GM19452 (cell line): ENCODE measurements at regions not wholly inside any gene's neighbourhood (a gene's known extent, or its start where the extent isn't known, plus 50 kb on each side); places are given as distances from the start of the nearest gene placed in this dataset.
"Not testable (repeated sequence)": the region's sequence is repeated elsewhere in the genome, so short reads cannot be mapped to it uniquely, and the experiment has no call there.

Experiments used
- ATAC-seq: cut with Tn5 transposase; IDR thresholded peaks from one replicate; pipeline ENCODE4 v1.9.1; 2021; ENCODE audit not compliant: unreplicated experiment

DNA sequence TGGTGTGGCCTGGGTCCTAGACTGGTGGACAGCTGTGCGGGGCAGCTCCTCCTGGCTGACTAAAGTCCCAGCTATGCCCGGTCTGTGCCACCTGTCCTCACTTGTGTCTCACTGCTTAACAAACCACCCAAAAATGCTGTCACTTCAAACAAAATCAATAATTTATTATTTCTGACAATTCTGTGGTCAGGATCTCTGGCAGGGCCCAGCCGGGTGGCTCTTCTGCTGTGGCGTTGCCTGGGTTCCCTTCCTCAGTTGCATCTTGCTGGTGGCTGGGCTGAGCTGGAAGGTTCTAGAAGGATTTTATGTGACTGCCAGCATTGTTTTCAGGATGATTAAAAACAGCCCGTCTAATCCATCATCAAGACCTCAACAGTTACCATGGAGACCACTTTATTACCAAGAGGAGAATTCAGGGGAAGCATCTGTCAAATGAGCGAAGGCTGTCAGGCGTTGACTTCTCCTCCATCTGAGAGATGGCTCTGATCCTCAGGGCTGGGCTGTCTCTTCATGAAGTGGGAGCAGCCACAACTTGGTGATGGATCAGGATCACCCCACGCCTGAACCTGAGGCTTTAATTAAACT lies 280.6 kb upstream of the SFSWAP start:
- no peak for ATAC-seq

DNA sequence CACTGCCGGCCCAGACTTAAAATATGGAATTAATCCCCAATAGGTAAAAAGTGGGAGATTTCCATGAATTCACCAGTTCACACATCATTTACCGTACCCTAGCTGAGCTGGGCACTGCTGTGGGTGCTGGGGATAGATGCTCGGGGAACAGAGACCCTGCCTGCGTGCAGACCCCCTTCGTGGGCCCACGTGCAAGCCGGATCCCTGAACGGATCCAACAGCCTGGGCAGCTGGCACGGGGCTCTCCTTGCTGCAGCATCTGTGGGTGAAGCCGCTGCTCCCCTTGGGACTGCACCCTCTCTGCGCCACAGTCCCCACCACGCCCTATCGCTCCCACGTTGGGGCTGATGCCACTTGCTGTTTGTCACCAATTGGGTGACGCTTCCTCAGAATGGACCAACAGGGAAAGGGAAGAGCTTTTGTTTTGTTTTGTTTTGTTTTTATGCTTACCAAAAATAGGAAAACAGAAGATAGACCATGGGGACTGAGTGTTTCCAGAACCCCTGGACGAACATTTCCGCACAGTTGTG lies 279.7 kb upstream of the SFSWAP start:
- not testable (repeated sequence) for ATAC-seq

DNA sequence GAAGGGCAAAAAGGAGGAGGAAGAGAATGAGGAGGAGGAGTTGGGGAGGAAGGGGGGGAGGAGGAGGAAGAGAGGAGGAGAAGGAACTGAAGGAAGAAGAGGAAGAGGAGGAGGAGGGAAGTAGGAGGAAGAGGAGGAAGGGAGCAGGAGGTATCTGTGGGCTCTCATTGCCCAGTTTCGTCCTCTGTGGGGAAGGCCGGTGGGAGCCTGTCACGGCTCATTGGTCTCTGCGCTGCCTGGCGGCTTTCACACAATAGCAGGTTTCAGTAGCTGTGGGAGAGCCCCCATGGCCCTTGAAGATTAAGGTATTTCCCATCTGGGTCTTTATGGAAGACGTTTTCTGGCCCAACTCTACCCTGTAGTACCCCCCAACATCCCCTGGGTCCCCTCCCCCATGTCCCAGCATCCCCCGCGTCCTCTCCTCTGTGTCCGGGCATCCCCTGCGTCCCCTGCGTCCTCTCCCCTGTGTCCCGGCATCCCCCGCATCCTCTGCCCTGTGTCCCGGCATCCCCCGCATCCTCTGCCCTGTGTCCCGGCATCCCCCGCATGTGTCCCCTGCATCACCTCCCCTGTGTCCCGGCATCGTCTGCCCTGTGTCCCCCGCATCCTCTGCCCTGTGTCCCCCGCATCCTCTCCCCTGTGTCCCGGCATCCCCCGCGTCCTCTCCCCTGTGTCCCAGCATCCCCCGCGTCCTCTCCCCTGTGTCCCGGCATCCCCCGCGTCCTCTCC lies 278.2 kb upstream of the SFSWAP start:
- ATAC-seq: no peak

DNA sequence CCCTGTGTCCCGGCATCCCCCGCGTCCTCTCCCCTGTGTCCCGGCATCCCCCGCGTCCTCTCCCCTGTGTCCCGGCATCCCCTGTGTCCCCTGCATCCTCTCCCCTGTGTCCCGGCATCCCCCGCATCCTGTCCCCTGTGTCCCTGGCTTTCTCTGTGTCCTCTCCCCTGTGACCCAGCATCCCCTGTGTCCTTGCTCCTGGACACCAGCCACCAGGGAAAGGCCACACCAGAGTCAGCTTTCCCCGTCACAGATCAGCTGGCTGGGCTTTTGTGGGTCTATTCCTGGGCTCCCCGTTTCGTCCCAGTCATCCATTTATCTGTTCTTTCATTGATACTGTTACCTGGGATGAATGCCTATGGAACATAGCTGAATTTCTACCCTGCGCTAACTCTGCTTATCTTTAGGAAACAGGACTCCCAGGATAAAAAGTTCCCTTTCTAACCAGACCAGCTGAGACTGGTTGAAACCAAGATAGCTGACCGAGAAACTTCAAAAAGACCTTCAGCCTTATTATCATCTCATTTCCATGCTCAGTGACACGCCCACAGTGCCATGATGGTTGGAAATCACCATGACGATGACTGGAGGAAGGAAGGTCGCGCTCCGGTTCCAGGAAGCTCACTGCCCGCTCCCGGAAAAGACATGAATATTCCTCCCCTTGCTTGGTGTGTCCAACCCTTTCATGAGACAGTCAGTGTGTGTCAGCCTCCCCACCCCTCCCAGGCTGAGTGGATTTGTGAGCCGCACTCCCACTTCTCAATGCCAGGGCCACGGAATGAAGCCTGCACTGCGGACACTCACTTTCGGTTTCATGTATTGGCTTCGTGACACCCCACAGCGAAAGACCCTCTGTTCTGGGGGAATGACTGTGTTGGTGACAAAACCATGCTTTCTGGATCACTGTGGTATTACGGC lies 276.4 kb upstream of the SFSWAP start:
- ATAC-seq: no peak

DNA sequence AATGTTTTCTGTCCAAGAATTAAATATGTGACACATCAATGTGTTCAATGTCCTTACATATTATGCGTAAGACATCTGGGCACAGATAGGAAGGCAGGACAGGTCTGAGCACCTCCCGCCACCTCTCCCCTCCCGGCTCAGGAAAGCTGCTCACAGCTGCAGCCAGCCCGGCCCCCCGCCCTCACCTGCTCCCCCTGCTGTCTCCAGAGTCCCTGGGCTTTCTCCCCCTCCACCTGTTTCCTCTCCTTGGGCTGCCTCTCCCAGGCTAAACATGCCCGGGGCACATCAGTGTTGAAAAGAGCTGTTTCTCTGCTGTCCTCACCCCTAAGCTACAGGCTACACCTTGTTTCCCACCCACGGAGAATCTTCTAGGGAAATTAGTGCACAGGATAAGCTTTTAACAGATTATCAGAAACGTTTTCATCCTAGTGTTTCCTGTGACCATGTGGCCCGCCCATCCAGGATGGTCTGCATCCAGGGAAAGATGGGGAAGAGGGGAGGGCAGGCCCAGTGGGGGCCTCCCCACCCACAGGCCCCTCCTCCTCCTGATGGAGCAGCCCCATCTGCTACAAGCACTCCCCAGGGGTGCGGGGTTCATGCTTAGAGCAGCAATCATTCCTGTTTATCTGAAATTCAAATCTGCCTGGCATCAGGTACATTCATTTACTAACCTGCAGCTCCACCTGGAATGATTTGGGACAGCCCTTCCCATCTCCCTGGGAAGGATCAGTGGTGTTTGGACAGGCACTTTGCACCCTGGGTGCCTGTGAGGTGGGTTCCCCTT lies 273.8 kb upstream of the SFSWAP start:
- no peak for ATAC-seq

DNA sequence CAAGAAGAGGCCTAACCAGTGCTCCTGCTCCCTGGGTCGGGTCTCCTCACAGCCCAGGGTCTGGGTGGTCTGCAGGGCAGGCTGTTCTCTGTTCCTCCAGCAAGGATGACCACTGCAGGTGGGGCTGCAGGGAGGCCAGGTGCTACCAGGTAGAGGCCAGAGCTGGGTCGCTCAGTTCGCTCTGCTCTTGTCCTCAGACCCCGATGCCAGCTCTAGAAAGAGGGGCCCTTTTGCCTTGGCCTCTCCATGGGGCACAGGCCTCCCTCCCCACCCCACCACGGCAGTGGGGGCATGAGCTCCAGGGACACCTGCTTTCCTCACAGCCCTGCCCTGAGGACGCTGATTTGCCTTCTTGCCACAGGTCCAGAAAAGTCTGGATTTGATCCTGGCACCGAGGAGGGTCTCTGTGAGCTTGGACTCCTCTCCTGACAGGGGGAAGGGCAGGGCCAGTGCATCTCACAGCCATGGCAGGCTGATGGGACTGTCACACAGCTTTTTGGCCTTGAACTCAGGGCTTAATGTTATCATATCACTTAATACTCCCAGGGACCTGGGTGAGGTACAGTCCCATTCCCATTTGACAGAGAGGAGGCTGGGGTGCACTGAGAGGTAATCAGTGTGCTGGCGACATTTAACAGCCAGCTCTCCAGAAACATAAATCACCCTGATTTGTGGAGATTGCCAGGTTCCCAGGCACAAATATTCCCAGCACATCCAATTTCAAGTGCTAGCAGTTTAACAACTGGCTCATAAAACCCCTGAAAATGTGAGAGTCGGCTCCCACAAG lies 273.0 kb upstream of the SFSWAP start:
- no peak for ATAC-seq

DNA sequence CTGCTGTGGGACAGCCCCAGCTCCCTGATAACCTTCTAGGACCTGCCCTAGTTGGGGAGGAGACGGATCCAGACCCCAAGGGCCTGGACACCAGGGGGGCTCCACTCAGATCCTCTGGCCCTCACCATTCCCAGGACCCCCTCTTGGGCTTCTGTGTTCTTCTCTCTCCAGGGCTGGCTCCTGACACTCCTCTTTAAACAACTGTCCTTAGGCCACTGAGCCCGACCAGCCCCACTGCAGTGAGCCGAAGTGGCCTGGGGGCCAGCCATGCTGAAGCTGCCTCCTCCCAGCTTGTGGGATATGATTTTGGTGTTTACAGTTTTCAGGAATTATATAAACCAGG lies 272.4 kb upstream of the SFSWAP start:
- ATAC-seq: not testable (repeated sequence)

DNA sequence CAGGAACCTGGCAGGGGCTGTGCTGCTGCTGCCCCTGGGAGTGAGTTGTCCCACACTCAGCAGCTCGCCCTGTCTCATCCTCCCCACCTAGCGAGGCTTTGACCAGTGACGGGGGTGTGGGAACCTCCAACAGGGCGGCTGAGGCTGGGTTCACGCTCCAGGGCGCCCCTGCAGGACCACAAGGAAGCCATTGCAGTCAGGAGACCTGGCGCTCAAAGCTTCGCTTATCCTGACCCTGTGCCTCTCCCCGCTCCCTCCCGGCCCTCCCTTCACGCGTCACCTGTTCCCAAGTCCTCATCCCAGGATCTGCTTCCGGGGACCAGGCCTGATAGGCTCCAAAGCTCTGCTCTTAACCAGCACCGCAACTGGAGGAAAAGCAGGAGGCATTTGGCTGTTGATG lies 272.0 kb upstream of the SFSWAP start:
- ATAC-seq: no peak

DNA sequence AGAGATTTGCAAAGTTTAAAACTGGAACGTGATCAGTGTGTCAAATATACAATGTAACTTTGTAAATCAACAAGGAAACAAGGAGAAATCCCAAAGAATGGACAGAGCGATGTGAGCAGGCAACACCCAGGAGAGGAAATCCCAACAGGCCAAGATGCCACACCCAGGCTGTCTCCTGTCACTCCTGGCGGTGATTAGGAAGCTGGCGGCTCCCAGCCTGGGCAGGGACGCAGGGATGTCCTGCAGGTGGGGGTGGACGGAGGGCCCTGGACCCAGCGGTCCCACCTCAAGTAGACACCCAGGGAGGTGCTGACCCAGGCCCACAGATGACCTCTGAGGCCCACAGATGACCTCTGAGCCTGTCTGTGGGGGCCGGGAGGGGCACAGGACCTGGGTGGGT lies 271.1 kb upstream of the SFSWAP start:
- not testable (repeated sequence) for ATAC-seq

DNA sequence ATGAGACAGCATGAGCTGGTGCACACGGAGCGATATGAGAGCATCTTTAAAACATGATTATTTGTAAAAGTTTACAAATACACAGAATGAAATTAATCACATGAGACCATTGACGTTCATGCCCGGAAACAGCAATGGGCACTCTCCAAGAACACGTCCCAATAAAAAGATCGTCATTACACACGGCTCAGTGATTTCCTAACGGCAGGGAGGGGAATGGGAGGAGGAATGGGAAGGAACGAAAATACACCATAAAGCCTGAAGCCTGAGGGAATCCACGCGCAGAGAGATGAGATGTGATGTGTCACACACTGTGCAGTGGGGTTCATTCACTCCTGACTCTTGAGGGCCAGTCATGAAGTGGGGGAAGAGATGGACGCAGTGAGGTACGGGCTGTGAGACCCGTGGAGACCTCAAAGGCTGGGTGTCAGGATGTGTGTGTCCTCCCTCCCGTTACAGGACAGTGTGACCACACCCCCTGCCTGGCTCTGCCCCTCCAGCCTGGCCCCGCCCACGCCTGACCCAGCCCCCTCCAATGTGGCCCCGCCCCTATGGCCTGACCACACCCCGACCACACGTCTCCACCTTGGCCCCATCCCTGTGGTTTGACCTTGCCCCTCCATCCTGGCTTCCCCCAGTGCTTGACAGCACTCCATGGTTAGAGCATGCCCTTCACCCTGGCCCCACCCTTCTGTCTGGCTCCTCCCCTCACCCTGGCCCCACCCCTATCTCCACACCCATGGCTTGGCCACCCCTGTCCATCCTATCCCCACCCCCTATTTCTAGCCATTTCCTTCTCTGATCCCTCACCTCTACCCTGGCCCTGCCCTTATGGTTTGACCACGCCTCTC lies 270.5 kb upstream of the SFSWAP start:
- ATAC-seq: not testable (repeated sequence)

DNA sequence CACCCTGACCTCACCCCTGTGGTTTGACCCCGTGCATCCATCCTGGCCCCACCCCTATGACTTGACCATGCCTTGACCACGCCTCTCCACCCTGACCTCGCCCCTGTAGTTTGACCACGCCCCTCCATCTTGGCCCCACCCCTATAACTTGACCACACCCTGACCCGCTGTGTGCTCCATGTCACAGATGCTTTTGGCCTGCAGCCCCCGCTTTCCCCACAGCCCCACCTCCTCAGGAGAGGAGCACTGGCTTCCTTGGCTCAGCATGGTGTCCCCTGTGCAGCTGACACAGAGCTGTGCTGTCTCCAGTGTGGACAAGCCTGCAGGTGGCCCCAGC lies 269.9 kb upstream of the SFSWAP start:
- ATAC-seq: no peak

DNA sequence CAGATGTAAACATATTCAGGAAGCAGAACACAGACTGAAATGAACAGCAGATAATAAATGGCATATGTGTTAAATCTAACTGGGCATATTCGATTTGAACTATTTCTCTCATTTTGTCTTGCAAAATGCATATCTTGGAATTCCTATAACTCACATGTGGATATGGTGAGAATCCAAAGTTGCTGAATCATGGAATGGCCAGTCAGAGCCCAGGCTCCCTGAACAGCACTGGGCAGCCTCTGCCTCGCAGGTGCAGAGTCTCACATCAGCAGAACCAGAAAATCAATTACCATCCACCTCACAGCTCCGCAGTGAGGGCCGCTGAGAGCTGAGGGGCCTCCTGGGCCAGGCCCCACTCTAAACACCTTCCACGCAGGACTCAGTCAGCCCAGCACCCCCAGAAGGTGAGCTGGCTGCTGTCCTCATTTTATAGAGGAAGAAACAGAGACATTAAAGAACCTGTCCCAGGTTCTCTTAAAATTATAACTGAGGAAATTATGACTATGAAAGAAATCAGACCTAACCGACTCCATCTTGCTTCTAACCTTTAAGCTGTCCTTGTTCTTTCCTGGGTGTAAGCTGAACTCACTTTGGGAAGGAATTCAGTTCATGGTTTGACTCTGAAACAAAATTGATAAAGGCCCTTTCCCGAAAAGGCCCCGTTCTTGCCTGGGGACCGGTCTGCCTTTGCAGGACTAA lies 269.1 kb upstream of the SFSWAP start:
- ATAC-seq: no peak

DNA sequence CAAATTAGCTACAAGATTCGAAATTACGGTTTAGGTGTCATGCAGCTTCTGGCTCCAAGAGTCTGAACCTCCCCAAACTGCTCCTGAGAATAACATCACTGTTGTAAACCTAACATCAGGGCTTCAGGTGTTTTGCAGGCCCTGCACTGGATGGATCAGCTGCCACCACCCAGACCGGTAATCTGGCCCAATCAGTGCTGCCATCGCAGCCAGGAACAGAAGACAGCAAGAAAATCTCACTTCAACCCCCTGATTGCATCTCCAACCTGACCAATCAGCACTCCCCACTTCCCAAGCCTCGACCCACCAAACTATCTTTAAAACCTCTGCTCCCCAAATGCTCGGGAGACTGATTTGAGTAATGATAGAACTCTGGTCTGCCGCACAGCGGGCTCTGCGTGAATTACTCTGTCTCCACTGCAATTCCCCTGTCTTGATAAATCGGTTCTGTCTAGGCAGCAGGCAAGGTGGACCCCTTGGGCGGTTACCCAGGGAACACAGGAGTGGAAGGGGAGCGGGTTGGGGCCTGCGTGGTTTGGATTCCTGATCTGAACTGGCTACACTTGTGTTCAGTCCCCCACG lies 268.5 kb upstream of the SFSWAP start:
- ATAC-seq: no peak

DNA sequence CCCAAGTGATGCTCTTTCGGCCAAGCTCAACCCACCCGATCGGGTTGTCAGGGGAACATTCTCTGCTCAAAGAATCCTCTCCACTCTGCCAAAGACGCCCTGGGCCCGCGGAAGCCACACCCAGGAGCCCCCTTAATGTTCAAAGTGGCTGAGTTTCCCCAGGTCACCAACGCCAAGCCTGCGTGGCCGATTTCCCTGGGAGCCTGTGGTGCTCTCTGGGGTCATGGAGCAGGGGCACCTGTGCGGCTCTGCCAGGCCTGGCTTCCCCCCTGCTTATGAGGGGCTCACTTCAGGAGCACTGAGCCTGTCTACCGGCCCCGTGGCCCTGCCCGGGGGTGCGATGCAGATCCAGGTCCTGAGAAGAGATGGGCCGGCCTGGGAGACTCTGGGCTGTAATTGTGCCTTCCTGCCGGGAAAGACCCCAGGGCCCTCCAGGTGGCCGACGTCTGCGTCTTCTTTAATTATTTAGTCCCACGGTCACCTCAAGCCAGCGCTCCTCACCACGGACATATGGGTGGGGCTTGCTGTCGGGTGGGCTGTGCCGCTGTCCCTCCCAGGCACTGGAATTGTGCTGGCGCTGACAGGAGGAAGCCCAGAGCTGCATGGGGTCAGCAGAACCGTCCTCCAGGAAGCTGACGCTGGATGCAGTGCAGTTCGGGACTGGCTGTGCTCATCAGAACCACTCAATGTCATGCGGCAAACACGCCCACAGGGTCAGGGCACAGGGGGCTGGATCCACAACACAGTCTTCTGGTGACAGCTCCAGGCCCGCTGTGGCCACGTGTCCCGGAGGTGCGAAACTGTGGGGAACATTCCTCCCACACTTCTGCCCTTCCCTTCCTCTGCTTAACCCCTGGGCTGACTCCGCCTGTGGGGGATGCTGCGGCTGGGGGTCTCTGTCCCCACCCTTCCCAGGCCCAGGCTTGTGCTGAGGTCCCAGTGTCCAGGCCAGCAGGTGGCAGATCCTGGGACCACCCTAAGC lies 267.6 kb upstream of the SFSWAP start:
- no peak for ATAC-seq

DNA sequence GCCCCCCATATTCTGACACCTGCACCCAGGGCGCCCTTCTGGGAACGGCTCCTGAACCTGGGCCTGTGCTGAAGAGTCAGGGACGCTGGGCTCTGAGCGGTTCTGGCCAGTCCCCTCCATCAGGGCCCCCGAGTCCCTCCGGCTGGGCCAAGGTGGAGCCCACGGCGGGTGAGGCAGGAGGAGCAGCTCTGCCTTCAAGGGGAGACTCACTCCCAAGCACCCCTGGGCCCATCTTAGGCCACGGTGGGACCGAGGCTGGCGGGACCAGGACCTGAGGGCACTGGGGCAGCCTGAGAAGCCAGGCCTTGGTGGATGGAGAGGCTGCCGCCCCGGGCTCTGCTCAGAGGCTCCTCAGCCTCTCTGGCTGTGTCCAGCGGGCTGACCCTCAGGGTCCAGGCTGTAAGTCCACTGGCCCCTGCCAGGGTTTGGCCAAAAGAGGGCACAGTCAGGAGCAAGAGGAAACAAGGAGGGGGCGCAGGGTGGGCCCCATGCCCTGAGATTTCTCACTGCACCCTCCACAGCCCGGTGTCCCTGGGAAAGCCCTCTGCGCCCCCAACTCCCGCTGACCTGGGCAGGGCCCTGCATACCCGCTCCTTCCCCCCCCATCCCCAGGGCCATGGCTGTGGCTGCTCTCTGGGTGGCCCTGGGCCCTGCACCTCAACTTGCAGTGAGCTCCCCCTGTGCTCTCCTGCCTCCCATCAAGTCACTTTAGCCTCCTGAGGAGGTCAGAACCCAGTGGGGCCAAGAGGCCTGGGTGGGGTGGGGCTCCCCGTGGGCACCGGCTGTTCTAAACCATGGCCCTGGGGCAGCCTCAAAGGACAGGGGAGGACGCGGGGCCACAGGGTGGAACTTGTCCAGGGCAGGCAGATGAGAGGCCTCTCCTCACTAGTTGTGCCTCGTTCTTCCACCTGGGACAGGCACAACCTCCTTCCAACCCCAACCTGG lies 266.4 kb upstream of the SFSWAP start:
- no peak for ATAC-seq

DNA sequence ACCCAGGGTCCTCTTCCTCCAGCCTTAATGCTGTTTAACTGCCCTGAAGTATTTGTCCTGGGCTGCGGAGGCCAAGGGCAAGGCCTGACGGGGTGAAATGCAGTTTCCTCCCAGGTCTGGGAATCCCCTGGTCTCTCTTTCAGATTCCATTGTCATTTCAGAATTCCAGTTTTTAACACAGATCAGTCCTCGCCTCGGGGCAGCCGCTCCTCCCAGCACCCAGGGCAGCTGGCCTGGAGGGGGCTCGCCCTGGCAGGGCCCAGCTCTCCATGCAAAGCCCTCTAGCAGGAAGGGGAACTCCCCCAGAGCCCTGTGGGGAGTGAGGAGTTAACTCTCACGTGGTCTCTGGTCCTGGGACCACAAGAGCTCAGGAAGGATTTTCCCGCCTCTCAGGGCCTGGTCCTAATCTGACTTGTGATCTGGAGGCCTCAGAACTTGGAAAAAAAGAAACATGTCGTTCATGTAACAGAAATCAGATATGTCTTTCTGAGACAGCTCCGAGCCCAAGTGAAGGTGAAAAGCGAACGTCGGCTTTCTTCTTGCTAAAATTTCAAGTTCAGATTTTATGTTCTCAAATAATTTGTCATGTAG lies 265.6 kb upstream of the SFSWAP start:
- no peak for ATAC-seq
